ENCODE measurements at regions not wholly inside any gene's neighbourhood (a gene's known extent, or its start where the extent isn't known, plus 50 kb on each side); places are given as distances from the start of the nearest gene placed in this dataset.

DNA sequence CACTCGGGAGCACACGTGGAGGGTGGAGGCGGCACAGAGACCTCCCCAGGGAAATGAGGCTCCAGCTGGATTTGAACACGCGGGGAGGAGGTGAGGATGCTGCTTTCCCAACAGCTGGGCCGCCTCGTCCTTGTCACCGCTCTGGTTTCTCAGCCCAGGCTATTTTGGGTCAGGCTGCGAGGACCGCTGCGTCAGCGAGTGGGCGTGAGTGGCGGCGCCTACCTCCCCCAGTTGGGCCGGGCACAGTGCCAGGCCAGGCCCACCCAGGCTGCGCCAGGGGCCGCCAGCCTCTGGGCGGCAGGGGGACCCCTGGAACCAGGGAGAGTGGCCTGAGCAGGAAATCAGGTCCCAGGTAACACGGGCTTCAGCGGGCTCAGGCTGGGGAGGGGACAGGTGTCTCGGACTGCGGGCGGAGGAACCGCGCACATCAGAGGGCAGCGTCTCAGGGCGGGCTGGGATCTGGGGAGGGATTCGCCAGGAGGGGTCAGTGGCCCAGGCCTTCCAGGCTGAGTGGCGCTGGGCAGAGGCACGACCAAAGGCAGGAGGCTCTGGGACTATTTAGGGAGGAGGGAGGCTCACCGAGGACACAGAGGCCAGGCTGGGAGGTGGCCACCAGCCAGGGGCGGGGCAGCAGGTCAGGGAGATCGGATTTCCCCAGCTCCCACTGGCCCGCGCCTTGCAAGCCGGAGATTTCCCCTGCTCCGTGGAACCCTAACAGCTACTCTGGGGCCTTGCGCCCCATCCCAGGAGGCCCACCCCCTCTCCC lies 125.2 kb upstream of the RET start:
- WGBS, 2 experiments = 67 to 69% methylated on average over 39 of the region's 39 CpGs
- Histone ChIP-seq H3K36me3 (ENCODE audit: control insufficient read depth, insufficient read depth, low read length) (no peaks in the 10 kb centered on the region), H3K27me3 (ENCODE audit: control insufficient read depth, insufficient read depth, low read length, poor library complexity, severe bottlenecking) (no peaks in the 10 kb centered on the region), H3K9me3 (ENCODE audit: control insufficient read depth, low read length) (no peaks in the 10 kb centered on the region), H3K4me3 (ENCODE audit: insufficient read depth, low read depth, low read length) (peak overlapping the region; percentile 8), H3K4me1 (ENCODE audit: control insufficient read depth, insufficient read depth, low read length) (peaks cover 8% of the 10 kb centered on the region), H3K27ac (ENCODE audit: insufficient read depth, low read depth, low read length, poor library complexity, severe bottlenecking) (no peak overlapping the region)

DNA sequence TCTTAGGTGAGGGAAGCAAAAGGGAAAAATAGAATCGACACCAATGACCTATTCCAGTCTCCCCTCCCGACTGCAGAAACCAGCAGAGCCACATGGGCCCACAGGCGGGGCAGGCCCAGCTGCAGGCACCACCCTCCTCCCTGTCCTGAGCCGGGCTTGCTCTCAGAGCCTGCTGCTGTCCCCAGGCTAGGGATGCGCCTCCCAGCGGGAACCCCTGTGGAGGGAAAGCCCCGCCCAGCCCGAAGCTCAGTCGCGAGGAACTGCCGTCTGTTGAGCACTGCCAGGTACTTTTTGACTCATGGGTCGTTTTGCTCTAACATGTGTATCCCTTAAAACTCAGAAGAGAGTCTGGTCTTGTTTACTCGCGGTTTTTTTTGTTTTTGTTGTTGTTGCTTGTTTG lies 124.5 kb upstream of the RET start:
- Histone ChIP-seq H3K27ac (ENCODE audit: insufficient read depth, low read depth, low read length, poor library complexity, severe bottlenecking) (no peak overlapping the region), H3K27me3 (ENCODE audit: control insufficient read depth, insufficient read depth, low read length, poor library complexity, severe bottlenecking) (no peaks in the 10 kb centered on the region), H3K9me3 (ENCODE audit: control insufficient read depth, low read length) (no peaks in the 10 kb centered on the region), H3K4me3 (ENCODE audit: insufficient read depth, low read depth, low read length) (peak overlapping the region; percentile 8), H3K4me1 (ENCODE audit: control insufficient read depth, insufficient read depth, low read length) (peaks cover 8% of the 10 kb centered on the region), H3K36me3 (ENCODE audit: control insufficient read depth, insufficient read depth, low read length) (no peaks in the 10 kb centered on the region)
- 5 to 7% methylated on average over 14 of the region's 14 CpGs for WGBS, 2 experiments

DNA sequence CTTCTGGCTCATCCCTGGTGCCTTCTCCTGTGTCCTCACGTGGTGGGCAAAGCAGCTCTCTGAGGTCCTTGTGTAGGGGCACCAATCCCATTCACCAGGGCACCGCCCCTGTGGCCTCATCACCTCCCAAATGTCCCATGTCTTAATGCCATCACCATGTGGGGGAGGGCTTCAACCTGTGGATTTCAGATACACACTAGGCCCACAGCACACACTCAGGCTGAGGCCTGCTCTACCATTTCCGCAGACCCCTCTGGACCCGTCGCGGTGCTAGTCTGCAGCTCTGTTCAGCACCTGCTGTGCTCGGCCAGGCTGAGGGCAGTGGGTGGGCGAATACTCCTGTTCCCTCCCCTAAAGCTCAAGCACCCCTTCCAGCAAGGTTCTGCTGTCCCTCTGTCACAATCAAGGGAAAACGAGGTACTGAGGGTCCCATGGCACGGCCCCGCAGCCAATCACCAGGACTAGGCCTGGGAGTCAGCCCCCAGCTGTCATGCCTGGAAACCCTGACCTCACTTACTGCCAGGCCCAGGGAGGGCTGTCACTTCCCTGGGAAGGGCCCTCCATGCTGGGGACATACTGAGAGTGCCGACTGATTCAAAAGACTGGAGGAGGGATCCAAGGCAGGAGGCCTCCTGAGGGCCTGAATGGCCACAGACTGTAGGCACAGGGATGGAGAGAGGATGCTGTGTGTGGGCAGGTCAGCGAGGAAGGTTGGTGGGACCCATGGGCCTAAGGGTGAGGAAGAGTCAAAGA lies 123.8 kb upstream of the RET start:
- H3K9me3 ChIP-seq (ENCODE audit: control insufficient read depth, low read length) = no peaks in the 10 kb centered on the region
- H3K36me3 ChIP-seq (ENCODE audit: control insufficient read depth, insufficient read depth, low read length) = no peaks in the 10 kb centered on the region
- 86 to 89% methylated on average over 13 of the region's 13 CpGs for WGBS, 2 experiments
- no peak overlapping the region for H3K4me3 ChIP-seq (ENCODE audit: insufficient read depth, low read depth, low read length)
- peaks cover 8% of the 10 kb centered on the region for H3K4me1 ChIP-seq (ENCODE audit: control insufficient read depth, insufficient read depth, low read length)
- no peaks in the 10 kb centered on the region for H3K27me3 ChIP-seq (ENCODE audit: control insufficient read depth, insufficient read depth, low read length, poor library complexity, severe bottlenecking)
- H3K27ac ChIP-seq (ENCODE audit: insufficient read depth, low read depth, low read length, poor library complexity, severe bottlenecking) = no peak overlapping the region

DNA sequence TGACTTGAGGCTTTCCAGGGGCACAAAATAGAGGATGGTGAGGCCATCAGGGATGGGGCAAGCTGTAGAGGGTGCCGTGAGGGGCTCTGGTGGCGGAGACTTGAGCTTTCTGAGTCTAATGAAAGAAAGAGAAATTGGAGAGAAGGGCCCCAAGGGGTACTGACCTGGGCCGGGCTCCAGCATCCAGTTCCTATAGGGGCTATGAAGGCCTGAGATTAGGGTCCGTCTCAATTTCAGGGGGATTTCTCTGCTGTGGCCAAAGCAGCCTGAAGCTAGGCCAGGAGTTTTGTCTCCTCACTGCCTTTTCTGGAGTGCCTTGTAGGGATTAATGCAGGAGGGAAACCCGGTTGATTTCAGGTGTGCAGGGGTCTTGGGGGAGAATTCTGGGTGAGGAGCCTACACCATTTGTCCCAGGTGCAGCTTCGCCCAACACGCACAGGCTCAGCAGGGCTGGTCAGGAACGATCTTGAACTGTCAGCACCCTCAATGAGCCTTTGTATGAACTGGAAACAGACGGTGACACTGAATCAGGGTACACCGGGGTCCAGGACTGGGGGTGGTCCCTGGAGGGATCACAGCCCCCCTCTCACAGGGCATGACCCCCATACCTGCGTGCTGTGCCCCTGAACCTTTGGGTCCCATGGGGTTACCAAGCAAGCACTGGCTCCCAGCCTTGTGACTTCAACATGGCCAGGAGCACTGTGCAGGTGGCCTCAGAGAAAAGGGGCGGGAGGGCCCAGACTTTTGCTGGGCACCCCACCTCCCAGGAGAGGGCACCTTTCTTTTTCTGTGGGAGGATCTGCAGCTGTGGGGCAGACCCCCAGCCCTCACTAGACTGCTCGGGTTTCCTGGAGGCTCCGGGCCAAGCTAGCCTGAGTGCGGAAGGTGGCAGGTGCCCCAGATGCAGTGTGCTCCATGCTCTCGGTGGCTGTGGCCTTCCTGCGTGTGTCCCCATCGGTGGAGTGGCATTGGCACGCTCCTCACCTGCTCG lies 122.9 kb upstream of the RET start:
- Histone ChIP-seq H3K4me1 (ENCODE audit: control insufficient read depth, insufficient read depth, low read length) (peaks cover 8% of the 10 kb centered on the region), H3K27ac (ENCODE audit: insufficient read depth, low read depth, low read length, poor library complexity, severe bottlenecking) (no peak overlapping the region), H3K9me3 (ENCODE audit: control insufficient read depth, low read length) (no peaks in the 10 kb centered on the region), H3K27me3 (ENCODE audit: control insufficient read depth, insufficient read depth, low read length, poor library complexity, severe bottlenecking) (no peaks in the 10 kb centered on the region), H3K36me3 (ENCODE audit: control insufficient read depth, insufficient read depth, low read length) (no peaks in the 10 kb centered on the region), H3K4me3 (ENCODE audit: insufficient read depth, low read depth, low read length) (no peak overlapping the region)
- 89 to 92% methylated on average over 20 of the region's 20 CpGs for WGBS, 2 experiments

DNA sequence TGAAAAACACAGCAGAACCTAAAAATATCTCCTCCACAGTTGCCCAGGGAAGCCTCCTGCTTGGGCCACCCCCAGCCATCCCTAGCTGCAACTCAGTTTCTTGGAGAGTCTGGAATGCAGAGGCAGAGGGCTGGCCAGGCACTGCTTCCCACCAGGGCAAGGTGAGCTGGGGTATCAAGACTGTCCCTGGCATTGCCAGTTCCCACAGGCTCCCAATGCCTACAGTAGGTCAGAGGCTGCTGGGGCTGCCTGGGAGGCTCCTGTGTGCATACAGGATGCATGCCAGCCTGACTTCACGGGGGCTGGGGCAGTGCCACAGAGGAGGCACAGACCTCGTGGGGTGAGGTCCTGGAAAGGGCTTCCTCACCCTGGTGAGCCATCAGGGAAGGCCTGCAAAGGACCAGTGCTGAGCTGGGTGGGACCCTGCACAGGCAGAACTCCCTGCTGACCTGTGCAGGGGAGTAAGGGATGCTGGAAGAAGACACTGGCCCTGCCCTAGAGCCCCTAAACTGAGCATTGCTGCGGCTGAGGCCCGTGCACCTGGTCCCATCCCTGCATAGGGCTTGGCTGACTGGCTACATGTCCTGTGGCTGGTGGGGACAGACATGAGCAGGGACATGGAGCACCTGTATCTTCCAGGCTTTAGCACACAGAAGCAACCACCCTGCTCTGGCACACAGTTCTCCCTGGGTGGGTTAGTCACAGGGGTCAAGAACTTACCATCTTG lies 121.9 kb upstream of the RET start:
- H3K4me1 ChIP-seq (ENCODE audit: control insufficient read depth, insufficient read depth, low read length) = peaks cover 8% of the 10 kb centered on the region
- 87 to 91% methylated on average over 4 of the region's 4 CpGs for WGBS, 2 experiments
- no peaks in the 10 kb centered on the region for H3K9me3 ChIP-seq (ENCODE audit: control insufficient read depth, low read length)

DNA sequence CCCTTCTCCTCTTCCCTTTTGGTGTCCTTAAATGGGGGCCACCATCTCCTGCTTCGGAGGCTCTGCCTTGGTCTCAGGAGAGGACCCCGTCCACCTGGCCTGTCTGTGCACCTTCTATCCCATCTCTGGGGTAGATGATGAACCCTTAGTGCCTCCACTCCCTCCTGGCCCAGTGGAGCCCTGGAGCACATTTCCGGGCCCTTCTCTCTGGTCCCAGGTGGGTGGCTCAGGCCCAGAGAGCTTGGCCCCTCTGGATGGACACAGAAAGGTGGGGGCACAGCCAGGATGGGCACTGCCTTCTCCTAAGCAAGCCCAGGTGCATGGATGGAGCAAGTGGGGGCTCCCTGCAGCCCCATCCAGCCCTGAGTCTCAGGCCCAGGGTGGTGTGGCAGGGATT lies 121.4 kb upstream of the RET start:
- Histone ChIP-seq H3K36me3 (ENCODE audit: control insufficient read depth, insufficient read depth, low read length) (no peaks in the 10 kb centered on the region), H3K27ac (ENCODE audit: insufficient read depth, low read depth, low read length, poor library complexity, severe bottlenecking) (no peak overlapping the region), H3K4me1 (ENCODE audit: control insufficient read depth, insufficient read depth, low read length) (peaks cover 8% of the 10 kb centered on the region), H3K4me3 (ENCODE audit: insufficient read depth, low read depth, low read length) (no peak overlapping the region), H3K9me3 (ENCODE audit: control insufficient read depth, low read length) (no peaks in the 10 kb centered on the region), H3K27me3 (ENCODE audit: control insufficient read depth, insufficient read depth, low read length, poor library complexity, severe bottlenecking) (no peaks in the 10 kb centered on the region)
- 92 to 93% methylated on average over 3 of the region's 3 CpGs for WGBS, 2 experiments

More for the DNA sequence above, 121.9 kb upstream of the RET start:
- H3K4me3 ChIP-seq (ENCODE audit: insufficient read depth, low read depth, low read length) = no peak overlapping the region
- no peak overlapping the region for H3K27ac ChIP-seq (ENCODE audit: insufficient read depth, low read depth, low read length, poor library complexity, severe bottlenecking)
- H3K27me3 ChIP-seq (ENCODE audit: control insufficient read depth, insufficient read depth, low read length, poor library complexity, severe bottlenecking) = no peaks in the 10 kb centered on the region
- H3K36me3 ChIP-seq (ENCODE audit: control insufficient read depth, insufficient read depth, low read length) = no peaks in the 10 kb centered on the region

DNA sequence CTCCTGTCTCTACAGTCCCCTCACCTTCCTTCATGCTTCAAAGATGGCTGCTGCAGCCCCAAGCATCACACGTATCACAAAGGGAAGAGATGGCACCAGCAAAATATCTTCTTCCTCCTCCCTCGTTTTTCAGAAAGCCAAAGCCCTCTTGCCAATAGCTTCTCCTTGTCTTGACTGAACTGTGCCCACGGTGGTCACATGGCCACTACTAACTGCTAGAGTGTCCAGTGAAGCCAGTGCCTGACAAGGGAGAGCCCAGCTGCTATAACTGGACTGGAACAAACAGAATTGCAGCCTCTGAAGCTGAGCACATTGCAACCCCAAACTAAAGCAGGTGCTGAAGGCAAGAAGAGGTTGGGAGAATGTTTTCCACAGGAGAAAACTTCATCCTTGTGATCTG lies 120.8 kb upstream of the RET start:
- Histone ChIP-seq H3K9me3 (ENCODE audit: control insufficient read depth, low read length) (no peaks in the 10 kb centered on the region), H3K36me3 (ENCODE audit: control insufficient read depth, insufficient read depth, low read length) (no peaks in the 10 kb centered on the region), H3K4me3 (ENCODE audit: insufficient read depth, low read depth, low read length) (no peak overlapping the region), H3K4me1 (ENCODE audit: control insufficient read depth, insufficient read depth, low read length) (peaks cover 8% of the 10 kb centered on the region), H3K27ac (ENCODE audit: insufficient read depth, low read depth, low read length, poor library complexity, severe bottlenecking) (no peak overlapping the region), H3K27me3 (ENCODE audit: control insufficient read depth, insufficient read depth, low read length, poor library complexity, severe bottlenecking) (no peaks in the 10 kb centered on the region)
- WGBS, 2 experiments = 84 to 91% methylated on average over 3 of the region's 3 CpGs

DNA sequence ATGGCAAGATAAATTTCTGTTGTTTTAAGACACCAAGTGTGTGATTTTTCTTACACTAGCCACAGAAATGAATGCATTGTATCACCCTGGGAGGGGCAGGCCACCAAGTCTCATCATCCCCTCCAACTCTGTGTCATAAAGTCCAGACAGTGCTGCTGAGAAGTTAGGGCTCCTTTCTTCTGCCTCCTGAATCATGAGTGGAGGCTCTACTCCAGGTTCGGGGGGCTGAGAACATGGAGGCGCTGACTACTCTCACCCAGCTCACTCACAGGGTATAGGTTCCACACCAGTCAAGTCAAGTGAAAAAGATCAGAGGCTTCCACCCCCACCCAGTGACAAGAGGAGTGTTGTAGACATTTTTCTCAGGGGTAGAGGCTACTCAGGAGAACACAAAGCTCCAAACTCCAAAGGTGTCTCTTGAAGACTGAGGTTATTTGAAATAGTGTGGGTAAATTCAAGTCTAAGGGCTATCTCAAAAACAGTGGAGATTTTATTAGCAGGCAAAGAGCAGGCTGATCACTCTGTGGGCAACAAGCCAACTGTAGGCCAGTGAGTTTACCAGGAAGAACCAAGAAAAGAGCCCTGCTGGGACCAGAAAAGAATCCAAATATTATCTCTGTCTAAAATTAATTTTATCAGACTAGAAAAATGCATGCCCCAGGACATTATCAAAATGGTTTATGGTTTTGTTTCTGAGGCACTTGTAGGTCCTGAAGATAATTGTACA lies 118.6 kb upstream of the RET start:
- WGBS, 2 experiments = 95 to 97% methylated on average over 2 of the region's 2 CpGs
- no peaks in the 10 kb centered on the region for H3K36me3 ChIP-seq (ENCODE audit: control insufficient read depth, insufficient read depth, low read length)
- no peak overlapping the region for H3K4me3 ChIP-seq (ENCODE audit: insufficient read depth, low read depth, low read length)

DNA sequence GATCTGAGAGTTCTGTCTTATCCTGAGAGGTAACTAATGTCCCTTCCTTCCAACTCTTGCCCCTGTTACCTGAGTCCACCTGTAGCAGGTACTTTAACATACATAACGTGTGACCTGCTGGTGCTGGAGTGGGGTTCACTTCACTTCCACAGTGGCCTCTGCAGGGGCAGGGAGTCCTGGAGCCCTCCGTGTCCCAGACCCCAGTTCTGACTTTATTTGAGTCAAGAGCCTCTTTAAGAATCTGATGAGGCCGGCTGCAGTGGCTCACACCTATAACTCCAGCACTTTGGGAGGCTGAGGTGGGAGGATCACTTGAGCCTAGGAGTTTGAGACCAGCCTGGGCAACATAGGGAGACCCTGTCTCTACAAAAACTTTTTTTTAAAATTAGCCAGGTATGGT lies 117.0 kb upstream of the RET start:
- WGBS, 2 experiments = 87 to 88% methylated on average over 3 of the region's 3 CpGs
- Histone ChIP-seq H3K4me1 (ENCODE audit: control insufficient read depth, insufficient read depth, low read length) (no peaks in the 10 kb centered on the region), H3K9me3 (ENCODE audit: control insufficient read depth, low read length) (no peaks in the 10 kb centered on the region), H3K36me3 (ENCODE audit: control insufficient read depth, insufficient read depth, low read length) (no peaks in the 10 kb centered on the region), H3K4me3 (ENCODE audit: insufficient read depth, low read depth, low read length) (no peak overlapping the region), H3K27ac (ENCODE audit: insufficient read depth, low read depth, low read length, poor library complexity, severe bottlenecking) (no peak overlapping the region), H3K27me3 (ENCODE audit: control insufficient read depth, insufficient read depth, low read length, poor library complexity, severe bottlenecking) (no peaks in the 10 kb centered on the region)

More for the DNA sequence above, 118.6 kb upstream of the RET start:
- Histone ChIP-seq H3K27me3 (ENCODE audit: control insufficient read depth, insufficient read depth, low read length, poor library complexity, severe bottlenecking) (no peaks in the 10 kb centered on the region), H3K9me3 (ENCODE audit: control insufficient read depth, low read length) (no peaks in the 10 kb centered on the region), H3K4me1 (ENCODE audit: control insufficient read depth, insufficient read depth, low read length) (no peaks in the 10 kb centered on the region), H3K27ac (ENCODE audit: insufficient read depth, low read depth, low read length, poor library complexity, severe bottlenecking) (no peak overlapping the region)
